HCT116 (cell line): ENCODE measurements at regions not wholly inside any gene's neighbourhood (a gene's known extent, or its start where the extent isn't known, plus 50 kb on each side); places are given as distances from the start of the nearest gene placed in this dataset.

Source experiments
- ATAC-seq: fragments of 200-7000 bp; cut with Tn5 transposase; 2 replicates; pipeline ENCODE4 v1.9.1; 2020; ENCODE audit warnings: mild to moderate bottlenecking, moderate library complexity
- BruUV-seq: library from RNA; stranded (reverse); fragments of 400-500 nt; replicated peaks from 2 replicates; lab custom pipeline; 2021; lab: Mats Ljungman, UMichigan
- CTCF ChIA-PET: fragments of 300-600 bp; sonication (Branson Sonifier 250); formaldehyde crosslinking; loops from one replicate; lab custom pipeline; 2021; ENCODE audit warnings: antibody characterized with exemption; lab: Charles Lee
- POLR2A ChIA-PET: fragments of 300-600, 350-600 bp; sonication (Branson Sonifier 250); formaldehyde crosslinking; loops from one replicate; lab custom pipeline; 2021; ENCODE audit warnings: antibody characterized with exemption; lab: Charles Lee
- RAD21 ChIA-PET, 2 experiments: fragments of 300-600 bp; sonication (Branson Sonifier 250); formaldehyde crosslinking; loops; one replicate each; lab custom pipeline; 2023; ENCODE audit warnings: low total read pairs in 2 of 2; ENCODE audit not compliant: uncharacterized antibody in 2 of 2, unreplicated experiment in 2 of 2, low non-redundant PET in 1 of 2; lab: Charles Lee
- DNase-seq: peaks from one replicate; pipeline ENCODE4 v3.0.0-alpha.2; 2010; ENCODE audit warnings: low read depth, low spot score
- H2AFZ ChIP-seq: fragments of 200-600 bp; shearing (Covaris generic), sonication (generic); 2 replicates; pipeline ENCODE4 v1.6.1; 2017; ENCODE audit warnings: low read depth, mixed run types, mixed read lengths, antibody characterized with exemption, low read length; ENCODE audit not compliant: poor library complexity, severe bottlenecking
- H3K27ac ChIP-seq: 2 replicates; pipeline ENCODE4 v1.5.1; 2012; ENCODE audit warnings: low read depth, low read length
- H3K27me3 ChIP-seq: fragments of 200-600 bp; sonication (generic); 2 replicates; pipeline ENCODE4 v1.6.1; 2016; ENCODE audit warnings: mixed run types, low read length, mixed read lengths; ENCODE audit not compliant: insufficient read depth
- H3K36me3 ChIP-seq, 2 experiments: fragments of 200-500 bp in 1 of 2; fragments of 200-600 bp in 1 of 2; sonication (Bioruptor generic) in 1 of 2; sonication (generic) in 1 of 2; 2 replicates each; pipeline versions ENCODE4 v1.5.1 to v1.6.1; 2014 to 2016; ENCODE audit warnings: low read length in 2 of 2, inconsistent platforms in 1 of 2, mixed read lengths in 1 of 2, mixed run types in 1 of 2; ENCODE audit not compliant: insufficient read depth in 2 of 2, control insufficient read depth in 1 of 2
- H3K4me1 ChIP-seq, 2 experiments: fragments of 200-600 bp in 1 of 2; sonication (generic) in 1 of 2; 2 replicates each; pipeline versions ENCODE4 v1.5.1 to v1.6.1; 2012 to 2017; ENCODE audit warnings: low read length in 2 of 2, inconsistent platforms in 1 of 2, mild to moderate bottlenecking in 1 of 2, mixed read lengths in 1 of 2, mixed run types in 1 of 2, moderate library complexity in 1 of 2; ENCODE audit not compliant: insufficient read depth in 2 of 2, control insufficient read depth in 1 of 2
- H3K4me2 ChIP-seq: fragments of 200-600 bp; sonication (generic); 2 replicates; pipeline ENCODE4 v1.6.1; 2017; ENCODE audit warnings: mixed run types, low read length, mixed read lengths
- H3K4me3 ChIP-seq, 2 experiments: fragments of 200-600 bp in 1 of 2; sonication (generic) in 1 of 2; replicated peaks in 1 of 2; 2 replicates each; pipeline ENCODE4 v1.5.1; 2011 to 2016; ENCODE audit warnings: low read length in 2 of 2, control low read depth in 1 of 2, low read depth in 1 of 2, mild to moderate bottlenecking in 1 of 2, mixed read lengths in 1 of 2, mixed run types in 1 of 2
- H3K79me2 ChIP-seq: fragments of 200-600 bp; sonication (generic); 2 replicates; pipeline ENCODE4 v1.6.1; 2017; ENCODE audit warnings: mild to moderate bottlenecking, mixed run types, low read length, moderate library complexity, mixed read lengths; ENCODE audit not compliant: insufficient read depth
- H3K9ac ChIP-seq: fragments of 200-600 bp; sonication (generic); 2 replicates; pipeline ENCODE4 v1.6.1; 2016; ENCODE audit warnings: low read length, mixed read lengths
- H3K9me2 ChIP-seq: fragments of 200-600 bp; sonication (generic), shearing (Covaris generic); 2 replicates; pipeline ENCODE4 v1.6.1; 2017; ENCODE audit warnings: mixed run types, mild to moderate bottlenecking, moderate library complexity; ENCODE audit not compliant: insufficient read depth
- H3K9me3 ChIP-seq, 2 experiments: fragments of 200-500 bp in 1 of 2; fragments of 200-600 bp in 1 of 2; sonication (Bioruptor generic) in 1 of 2; sonication (generic) in 1 of 2; 2 replicates each; pipeline ENCODE4 v1.6.1; 2014 to 2017; ENCODE audit warnings: low read length in 2 of 2, mixed read lengths in 2 of 2, inconsistent platforms in 1 of 2, low read depth in 1 of 2, mild to moderate bottlenecking in 1 of 2, mixed run types in 1 of 2, moderate library complexity in 1 of 2; ENCODE audit not compliant: control insufficient read depth in 1 of 2, insufficient read depth in 1 of 2
- H4K20me1 ChIP-seq: fragments of 200-600 bp; sonication (generic), shearing (Covaris generic); 2 replicates; pipeline ENCODE4 v1.6.1; 2017; ENCODE audit warnings: mixed run types, mild to moderate bottlenecking, moderate library complexity; ENCODE audit not compliant: insufficient read depth
- EZH2 ChIP-seq: fragments of 200-600 bp; sonication (generic); IDR thresholded peaks from 2 replicates; pipeline ENCODE4 v1.6.1; 2017; ENCODE audit warnings: antibody characterized with exemption, mixed run types
- EZH2phosphoT487 ChIP-seq: fragments of 200-600 bp; IDR thresholded peaks from 2 replicates; pipeline ENCODE4 v1.6.1; 2018; ENCODE audit warnings: antibody characterized with exemption, borderline replicate concordance
- POLR2AphosphoS5 ChIP-seq: IDR thresholded peaks from 2 replicates; pipeline ENCODE4 v1.6.1; 2011; ENCODE audit warnings: mild to moderate bottlenecking, low read depth, low read length, moderate library complexity
- RAD21 ChIP-seq: IDR thresholded peaks from 2 replicates; pipeline ENCODE4 v1.6.1; 2012; ENCODE audit warnings: low read depth, mild to moderate bottlenecking
- SIN3A ChIP-seq: IDR thresholded peaks from 2 replicates; pipeline ENCODE4 v1.6.1; 2012; ENCODE audit warnings: low read depth
- SP1 ChIP-seq: IDR thresholded peaks from 2 replicates; pipeline ENCODE4 v1.6.1; 2012; ENCODE audit warnings: low read depth
- SRF ChIP-seq: IDR thresholded peaks from 2 replicates; pipeline ENCODE4 v1.6.1; 2012; ENCODE audit warnings: low read depth
- TCF7L2 ChIP-seq: IDR thresholded peaks from 2 replicates; pipeline ENCODE4 v1.7.0; 2011; ENCODE audit warnings: borderline replicate concordance, inconsistent platforms; ENCODE audit not compliant: insufficient read depth, insufficient read length; ENCODE audit errors: extremely low read depth
- YY1 ChIP-seq: IDR thresholded peaks from 2 replicates; pipeline ENCODE4 v1.6.1; 2011; ENCODE audit warnings: low read length, low read depth, moderate library complexity, mild to moderate bottlenecking; ENCODE audit not compliant: insufficient replicate concordance; ENCODE audit errors: extremely low read depth
- intact Hi-C: fragments of 100-400 bp; cut with micrococcal nuclease; formaldehyde crosslinking; loops from 2 replicates; pipeline ENCODE4 v1.10.0; 2022
- TF ChIP-seq, protein P1 (sequence below): IDR thresholded peaks from 2 replicates; pipeline ENCODE4 v1.6.1; 2012
- TF ChIP-seq, protein P2 (sequence below), 3 experiments: fragments of 200-600 bp in 1 of 3; sonication (generic) in 1 of 3; IDR thresholded peaks in 2 of 3; conservative IDR thresholded peaks in 1 of 3; 2 replicates each; pipeline ENCODE4 v1.5.1; 2012 to 2017; ENCODE audit warnings: low read depth in 2 of 3, low read length in 2 of 3, antibody characterized with exemption in 1 of 3, borderline replicate concordance in 1 of 3, control low read depth in 1 of 3, mild to moderate bottlenecking in 1 of 3, mixed read lengths in 1 of 3, mixed run types in 1 of 3, moderate library complexity in 1 of 3; ENCODE audit not compliant: insufficient read depth in 1 of 3

DNA sequence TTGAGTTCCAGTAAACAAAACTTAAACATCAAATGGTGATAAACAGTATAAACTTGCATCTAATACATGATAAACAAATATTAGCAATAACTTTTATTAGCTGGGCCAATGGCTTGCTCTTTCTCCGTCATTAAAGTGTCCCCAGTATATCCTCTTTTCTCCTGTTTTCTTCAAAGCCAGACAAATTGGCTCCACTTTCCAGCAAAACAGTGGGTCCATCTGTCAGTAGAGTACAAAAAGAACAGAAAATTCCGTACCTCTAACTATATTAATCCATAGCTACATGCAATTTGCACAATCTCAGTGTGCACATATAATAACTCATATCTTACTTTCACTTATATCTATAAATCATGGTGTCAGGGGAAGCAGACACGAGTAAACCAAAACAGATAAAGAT, 678.0 kb upstream of the SPRY2 start:
- ChIA-PET POLR2A (no interaction called here), CTCF (no interaction called here), RAD21 (no interaction called here)
- DNase-seq (no peak), ATAC-seq (no peak)
- no TSS peak for BruUV-seq
- Histone ChIP-seq H3K36me3 (no peaks in the 10 kb centered on the region), H3K9me2 (no peaks in the 10 kb centered on the region), H3K9ac (no peak overlapping the region), H3K4me2 (no peak overlapping the region), H3K27ac (no peak overlapping the region), H2AFZ (no peak overlapping the region), H3K4me1 (no peaks in the 10 kb centered on the region), H3K27me3 (no peaks in the 10 kb centered on the region), H3K79me2 (no peaks in the 10 kb centered on the region), H4K20me1 (no peaks in the 10 kb centered on the region), H3K9me3 (no peaks in the 10 kb centered on the region), H3K4me3 (no peak overlapping the region)
- no peak for TF ChIP-seq EZH2phosphoT487
- TF ChIP-seq YY1, result no peak
- no peak for TF ChIP-seq POLR2AphosphoS5
- TF ChIP-seq TCF7L2, result no peak
- TF ChIP-seq RAD21, result no peak
- TF ChIP-seq, protein P1, sequence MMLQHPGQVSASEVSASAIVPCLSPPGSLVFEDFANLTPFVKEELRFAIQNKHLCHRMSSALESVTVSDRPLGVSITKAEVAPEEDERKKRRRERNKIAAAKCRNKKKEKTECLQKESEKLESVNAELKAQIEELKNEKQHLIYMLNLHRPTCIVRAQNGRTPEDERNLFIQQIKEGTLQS, result no peak
- intact Hi-C loops, result loop anchor here (5.0 kb wide), 1 partner anchor 677 kb away; the partner anchor contains the start of gene SPRY2

DNA sequence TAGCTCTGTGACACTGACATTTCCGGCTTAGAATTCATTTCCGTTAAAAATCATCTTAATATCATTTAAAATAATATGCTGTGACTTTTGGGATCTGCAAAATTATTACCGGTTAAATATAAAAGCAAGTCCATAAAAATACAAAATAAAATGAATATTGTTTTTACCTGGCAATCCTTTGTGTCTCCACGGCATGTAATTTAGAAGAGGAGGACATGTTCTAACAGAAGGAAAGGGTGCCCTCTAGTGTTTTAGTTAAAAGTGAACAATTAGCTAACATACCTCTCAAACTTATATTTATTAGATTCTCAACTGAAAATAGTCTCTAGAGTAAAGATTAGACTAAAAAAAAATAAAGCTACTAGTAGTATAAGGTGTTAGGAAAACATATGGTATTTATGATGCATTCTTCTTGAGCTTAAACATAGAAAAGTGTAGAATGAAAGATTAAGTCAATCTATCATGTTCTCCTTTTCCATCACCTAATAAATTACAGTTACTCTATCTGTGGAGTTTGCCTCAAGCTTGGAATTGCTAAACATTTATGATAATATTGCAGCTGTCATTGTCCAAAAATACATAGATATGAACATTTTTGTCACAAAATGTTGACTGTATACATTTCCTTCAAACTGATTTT, 676.7 kb upstream of the SPRY2 start:
- peak overlapping the region; percentile 12 for H2AFZ ChIP-seq
- H3K27me3 ChIP-seq, result no peaks in the 10 kb centered on the region
- H3K4me2 ChIP-seq, result no peak overlapping the region
- no peaks in the 10 kb centered on the region for H3K4me1 ChIP-seq
- no peaks in the 10 kb centered on the region for H3K9me2 ChIP-seq
- H3K36me3 ChIP-seq, result no peaks in the 10 kb centered on the region
- no TSS peak for BruUV-seq
- DNase-seq (peak; percentile 16), ATAC-seq (no peak)
- POLR2A ChIA-PET, result no interaction called here
- no peaks in the 10 kb centered on the region for H3K79me2 ChIP-seq
- H3K9ac ChIP-seq, result no peak overlapping the region
- intact Hi-C loops, result loop anchor here (1.0 to 5.0 kb wide), 3 partner anchors 38 to 1339 kb away; partner anchors contain the start of gene SPRY2
- no peaks in the 10 kb centered on the region; a peak in 1 of 4 replicates for H3K9me3 ChIP-seq
- no peak overlapping the region for H3K27ac ChIP-seq
- no peaks in the 10 kb centered on the region for H4K20me1 ChIP-seq
- CTCF ChIA-PET, result interaction anchor here (0.5 to 1.4 kb wide), 5 partner anchors 34 to 1593 kb away, joined by 3 to 14 read pairs (median 3); no protein-coding TSS in a partner anchor
- no peak overlapping the region for H3K4me3 ChIP-seq
- TF ChIP-seq RAD21, result peak; percentile 56
- TF ChIP-seq SP1, result no peak
- no peak for TF ChIP-seq SIN3A
- TF ChIP-seq EZH2, result no peak
- TF ChIP-seq, protein P2, sequence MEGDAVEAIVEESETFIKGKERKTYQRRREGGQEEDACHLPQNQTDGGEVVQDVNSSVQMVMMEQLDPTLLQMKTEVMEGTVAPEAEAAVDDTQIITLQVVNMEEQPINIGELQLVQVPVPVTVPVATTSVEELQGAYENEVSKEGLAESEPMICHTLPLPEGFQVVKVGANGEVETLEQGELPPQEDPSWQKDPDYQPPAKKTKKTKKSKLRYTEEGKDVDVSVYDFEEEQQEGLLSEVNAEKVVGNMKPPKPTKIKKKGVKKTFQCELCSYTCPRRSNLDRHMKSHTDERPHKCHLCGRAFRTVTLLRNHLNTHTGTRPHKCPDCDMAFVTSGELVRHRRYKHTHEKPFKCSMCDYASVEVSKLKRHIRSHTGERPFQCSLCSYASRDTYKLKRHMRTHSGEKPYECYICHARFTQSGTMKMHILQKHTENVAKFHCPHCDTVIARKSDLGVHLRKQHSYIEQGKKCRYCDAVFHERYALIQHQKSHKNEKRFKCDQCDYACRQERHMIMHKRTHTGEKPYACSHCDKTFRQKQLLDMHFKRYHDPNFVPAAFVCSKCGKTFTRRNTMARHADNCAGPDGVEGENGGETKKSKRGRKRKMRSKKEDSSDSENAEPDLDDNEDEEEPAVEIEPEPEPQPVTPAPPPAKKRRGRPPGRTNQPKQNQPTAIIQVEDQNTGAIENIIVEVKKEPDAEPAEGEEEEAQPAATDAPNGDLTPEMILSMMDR (IDR thresholded peaks at IDR 0.05 in 2 of 3, conservative IDR thresholded peaks at IDR 0.05 in 1 of 3; ENCODE audit: borderline replicate concordance in 1 of 3, insufficient read depth in 1 of 3, low read depth in 2 of 3, low read length in 2 of 3), result peak; percentile 16 to 53 (median 27); a peak in 3 of 6 replicates
- TF ChIP-seq SRF, result no peak
- TF ChIP-seq, protein P1, result no peak
- RAD21 ChIA-PET, result no interaction called here
